PC-3 (cell line): ENCODE measurements at regions not wholly inside any gene's neighbourhood (a gene's known extent, or its start where the extent isn't known, plus 50 kb on each side); places are given as distances from the start of the nearest gene placed in this dataset.

Experiments
- EZH2 ChIP-seq: fragments of 300-600 bp; sonication (generic); IDR thresholded peaks from one replicate; pipeline ENCODE4 v1.6.1; 2017; ENCODE audit warnings: antibody characterized with exemption, mild to moderate bottlenecking, low read length; ENCODE audit not compliant: unreplicated experiment
- TF ChIP-seq, protein P1 (sequence below): fragments of 300-600 bp; sonication (generic); conservative IDR thresholded peaks from 2 replicates; pipeline ENCODE4 v1.5.1; 2017; ENCODE audit warnings: antibody characterized with exemption, low read depth, mild to moderate bottlenecking, low read length

- no peak for TF ChIP-seq EZH2
- TF ChIP-seq, protein P1, sequence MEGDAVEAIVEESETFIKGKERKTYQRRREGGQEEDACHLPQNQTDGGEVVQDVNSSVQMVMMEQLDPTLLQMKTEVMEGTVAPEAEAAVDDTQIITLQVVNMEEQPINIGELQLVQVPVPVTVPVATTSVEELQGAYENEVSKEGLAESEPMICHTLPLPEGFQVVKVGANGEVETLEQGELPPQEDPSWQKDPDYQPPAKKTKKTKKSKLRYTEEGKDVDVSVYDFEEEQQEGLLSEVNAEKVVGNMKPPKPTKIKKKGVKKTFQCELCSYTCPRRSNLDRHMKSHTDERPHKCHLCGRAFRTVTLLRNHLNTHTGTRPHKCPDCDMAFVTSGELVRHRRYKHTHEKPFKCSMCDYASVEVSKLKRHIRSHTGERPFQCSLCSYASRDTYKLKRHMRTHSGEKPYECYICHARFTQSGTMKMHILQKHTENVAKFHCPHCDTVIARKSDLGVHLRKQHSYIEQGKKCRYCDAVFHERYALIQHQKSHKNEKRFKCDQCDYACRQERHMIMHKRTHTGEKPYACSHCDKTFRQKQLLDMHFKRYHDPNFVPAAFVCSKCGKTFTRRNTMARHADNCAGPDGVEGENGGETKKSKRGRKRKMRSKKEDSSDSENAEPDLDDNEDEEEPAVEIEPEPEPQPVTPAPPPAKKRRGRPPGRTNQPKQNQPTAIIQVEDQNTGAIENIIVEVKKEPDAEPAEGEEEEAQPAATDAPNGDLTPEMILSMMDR = no peak
Measured at GRCh38 chr5:93887678-93888077, 146.3 kb upstream of the POU5F2 start.
